ENCODE measurements at regions not wholly inside any gene's neighbourhood (a gene's known extent, or its start where the extent isn't known, plus 50 kb on each side); places are given as distances from the start of the nearest gene placed in this dataset.
"Not testable (repeated sequence)": the region's sequence is repeated elsewhere in the genome, so short reads cannot be mapped to it uniquely, and the experiment has no call there.

DNA sequence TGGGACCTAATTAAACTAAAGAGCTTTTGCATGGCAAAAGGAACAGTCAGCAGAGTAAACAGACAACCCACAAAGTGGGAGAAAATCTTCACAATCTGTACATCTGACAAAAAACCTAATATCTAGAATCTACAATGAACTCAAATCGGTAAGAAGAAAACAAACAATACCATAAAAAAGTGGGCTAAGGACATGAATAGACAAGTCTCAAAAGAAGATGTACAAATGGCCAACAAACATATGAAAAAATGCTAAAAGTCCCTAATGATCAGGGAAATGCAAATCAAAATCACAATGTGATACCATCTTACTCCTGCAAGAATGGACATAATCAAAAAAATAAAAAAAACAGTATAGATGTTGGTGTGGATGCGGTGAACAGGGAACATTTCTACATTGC lies 286.7 kb downstream of the SOX4 start:
- H3K79me2 ChIP-seq (ENCODE audit: insufficient read depth, low read length); H3K4me1 ChIP-seq (ENCODE audit: insufficient read depth, low read length, severe bottlenecking); H3K4me3 ChIP-seq (ENCODE audit: low read depth, low read length, poor library complexity, severe bottlenecking); H3F3A ChIP-seq (ENCODE audit: insufficient read depth, low read length); H3K36me3 ChIP-seq (ENCODE audit: insufficient read depth, low read length); H3K9me2 ChIP-seq (ENCODE audit: low read depth, low read length); H2AFZ ChIP-seq (ENCODE audit: low read length); H4K20me1 ChIP-seq (ENCODE audit: insufficient read depth, low read length); H3K9me3 ChIP-seq (ENCODE audit: low read length); H3K9ac ChIP-seq (ENCODE audit: low read length); H3K27me3 ChIP-seq (ENCODE audit: insufficient read depth, low read length); H3K27ac ChIP-seq (ENCODE audit: low read depth, low read length, poor library complexity, severe bottlenecking); H3K4me2 ChIP-seq (ENCODE audit: low read length): not testable (repeated sequence)

GRCh38 chr6:21881969-21882465 lies 288.5 kb downstream of the SOX4 start:
- Histone ChIP-seq H3K9ac (ENCODE audit: low read length) (no peak overlapping the region), H3K9me2 (ENCODE audit: low read depth, low read length) (no peaks in the 10 kb centered on the region), H3K27ac (ENCODE audit: low read depth, low read length, poor library complexity, severe bottlenecking) (no peak overlapping the region), H4K20me1 (ENCODE audit: insufficient read depth, low read length) (no peaks in the 10 kb centered on the region), H3K4me2 (ENCODE audit: low read length) (no peak overlapping the region), H3F3A (ENCODE audit: insufficient read depth, low read length) (no peaks in the 10 kb centered on the region), H3K4me1 (ENCODE audit: insufficient read depth, low read length, severe bottlenecking) (no peaks in the 10 kb centered on the region), H3K4me3 (ENCODE audit: low read depth, low read length, poor library complexity, severe bottlenecking) (no peak overlapping the region), H3K36me3 (ENCODE audit: insufficient read depth, low read length) (no peaks in the 10 kb centered on the region), H3K9me3 (ENCODE audit: low read length) (no peaks in the 10 kb centered on the region), H2AFZ (ENCODE audit: low read length) (no peak overlapping the region), H3K79me2 (ENCODE audit: insufficient read depth, low read length) (no peaks in the 10 kb centered on the region), H3K27me3 (ENCODE audit: insufficient read depth, low read length) (no peaks in the 10 kb centered on the region)
- no peak for TF ChIP-seq CTCF (IDR thresholded peaks at IDR 0.05; ENCODE audit: low read length)

DNA sequence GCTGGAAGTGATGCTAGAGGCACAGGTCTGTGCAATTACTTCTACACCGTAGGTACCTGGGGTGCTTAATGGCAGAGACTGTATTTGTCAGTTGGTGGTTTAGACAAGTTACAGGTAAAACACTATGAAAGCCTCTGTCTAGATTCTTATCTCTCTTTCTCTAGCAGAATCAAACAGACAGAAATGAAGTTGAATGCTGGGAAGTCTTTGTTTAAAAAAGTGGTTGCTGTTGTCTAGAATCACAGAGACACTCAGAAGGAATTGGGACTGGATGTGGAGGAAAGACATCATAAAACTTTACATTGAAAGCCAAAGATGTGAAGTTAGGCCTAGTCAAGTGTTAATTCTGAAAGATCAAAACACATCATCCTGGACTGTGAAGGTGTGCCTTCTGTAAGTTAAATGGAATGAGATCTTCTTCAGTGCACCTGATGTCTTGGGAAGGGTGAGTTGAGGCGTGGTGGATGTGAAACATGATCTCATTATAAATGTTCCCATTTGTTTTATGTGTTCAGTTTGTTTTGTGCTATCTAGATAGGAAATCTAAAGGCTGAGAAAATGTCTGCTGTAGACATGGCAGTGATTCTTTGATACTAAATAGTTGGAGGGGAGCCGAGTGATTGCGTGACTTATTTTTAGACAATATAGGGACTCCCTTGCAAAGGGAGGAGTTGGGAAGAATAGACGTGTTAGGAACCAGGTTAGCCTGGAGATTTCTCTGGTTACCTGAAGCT lies 290.2 kb downstream of the SOX4 start:
- no peaks in the 10 kb centered on the region for H3K79me2 ChIP-seq (ENCODE audit: insufficient read depth, low read length)
- H3F3A ChIP-seq (ENCODE audit: insufficient read depth, low read length) = no peaks in the 10 kb centered on the region
- H3K27me3 ChIP-seq (ENCODE audit: insufficient read depth, low read length) = no peaks in the 10 kb centered on the region
- H3K9ac ChIP-seq (ENCODE audit: low read length) = no peak overlapping the region
- no peak overlapping the region for H3K4me2 ChIP-seq (ENCODE audit: low read length)
- no peak overlapping the region for H3K27ac ChIP-seq (ENCODE audit: low read depth, low read length, poor library complexity, severe bottlenecking)
- no peak overlapping the region for H2AFZ ChIP-seq (ENCODE audit: low read length)
- no peak for TF ChIP-seq CTCF (IDR thresholded peaks at IDR 0.05; ENCODE audit: low read length)
- no peak for TF ChIP-seq EZH2 (IDR thresholded peaks at IDR 0.05; ENCODE audit: borderline replicate concordance, low read length)
- no peak overlapping the region for H3K4me3 ChIP-seq (ENCODE audit: low read depth, low read length, poor library complexity, severe bottlenecking)
- no peaks in the 10 kb centered on the region for H4K20me1 ChIP-seq (ENCODE audit: insufficient read depth, low read length)
- no peaks in the 10 kb centered on the region for H3K36me3 ChIP-seq (ENCODE audit: insufficient read depth, low read length)
- H3K4me1 ChIP-seq (ENCODE audit: insufficient read depth, low read length, severe bottlenecking) = no peaks in the 10 kb centered on the region
- H3K9me2 ChIP-seq (ENCODE audit: low read depth, low read length) = no peaks in the 10 kb centered on the region
- no peaks in the 10 kb centered on the region for H3K9me3 ChIP-seq (ENCODE audit: low read length)

DNA sequence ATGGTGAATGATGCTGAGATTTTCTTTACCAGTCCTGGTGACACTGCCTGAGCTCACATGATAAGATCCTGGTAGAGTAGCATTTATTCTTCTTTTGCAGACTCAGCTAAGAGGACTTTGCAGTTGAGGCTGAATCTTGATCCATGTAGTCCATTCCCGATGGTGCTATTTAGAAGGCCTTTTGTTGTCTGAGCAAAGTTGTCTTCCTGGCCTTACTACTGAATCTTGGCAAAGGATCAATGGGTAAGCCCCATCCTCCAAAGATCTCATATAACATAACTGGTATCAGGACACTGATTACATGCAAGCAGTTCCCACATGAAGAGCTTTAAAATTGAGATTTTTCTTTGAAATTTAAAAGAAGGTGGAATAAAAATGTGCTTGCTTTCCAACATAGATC lies 291.6 kb downstream of the SOX4 start:
- no peaks in the 10 kb centered on the region for H3F3A ChIP-seq (ENCODE audit: insufficient read depth, low read length)
- H3K36me3 ChIP-seq (ENCODE audit: insufficient read depth, low read length) = no peaks in the 10 kb centered on the region
- H3K9me3 ChIP-seq (ENCODE audit: low read length) = no peaks in the 10 kb centered on the region
- no peak overlapping the region for H2AFZ ChIP-seq (ENCODE audit: low read length)
- no peak overlapping the region for H3K4me2 ChIP-seq (ENCODE audit: low read length)
- TF ChIP-seq EZH2 (IDR thresholded peaks at IDR 0.05; ENCODE audit: borderline replicate concordance, low read length) (no peak), CTCF (IDR thresholded peaks at IDR 0.05; ENCODE audit: low read length) (no peak)
- H3K4me1 ChIP-seq (ENCODE audit: insufficient read depth, low read length, severe bottlenecking) = no peaks in the 10 kb centered on the region
- H3K79me2 ChIP-seq (ENCODE audit: insufficient read depth, low read length) = no peaks in the 10 kb centered on the region
- no peak overlapping the region for H3K9ac ChIP-seq (ENCODE audit: low read length)
- H3K9me2 ChIP-seq (ENCODE audit: low read depth, low read length) = no peaks in the 10 kb centered on the region
- H3K27ac ChIP-seq (ENCODE audit: low read depth, low read length, poor library complexity, severe bottlenecking) = no peak overlapping the region
- H4K20me1 ChIP-seq (ENCODE audit: insufficient read depth, low read length) = no peaks in the 10 kb centered on the region
- no peaks in the 10 kb centered on the region for H3K27me3 ChIP-seq (ENCODE audit: insufficient read depth, low read length)
- no peak overlapping the region for H3K4me3 ChIP-seq (ENCODE audit: low read depth, low read length, poor library complexity, severe bottlenecking)

All from OCI-LY1 (cell line).